ENCODE measurements at regions not wholly inside any gene's neighbourhood (a gene's known extent, or its start where the extent isn't known, plus 50 kb on each side); places are given as distances from the start of the nearest gene placed in this dataset.

DNA sequence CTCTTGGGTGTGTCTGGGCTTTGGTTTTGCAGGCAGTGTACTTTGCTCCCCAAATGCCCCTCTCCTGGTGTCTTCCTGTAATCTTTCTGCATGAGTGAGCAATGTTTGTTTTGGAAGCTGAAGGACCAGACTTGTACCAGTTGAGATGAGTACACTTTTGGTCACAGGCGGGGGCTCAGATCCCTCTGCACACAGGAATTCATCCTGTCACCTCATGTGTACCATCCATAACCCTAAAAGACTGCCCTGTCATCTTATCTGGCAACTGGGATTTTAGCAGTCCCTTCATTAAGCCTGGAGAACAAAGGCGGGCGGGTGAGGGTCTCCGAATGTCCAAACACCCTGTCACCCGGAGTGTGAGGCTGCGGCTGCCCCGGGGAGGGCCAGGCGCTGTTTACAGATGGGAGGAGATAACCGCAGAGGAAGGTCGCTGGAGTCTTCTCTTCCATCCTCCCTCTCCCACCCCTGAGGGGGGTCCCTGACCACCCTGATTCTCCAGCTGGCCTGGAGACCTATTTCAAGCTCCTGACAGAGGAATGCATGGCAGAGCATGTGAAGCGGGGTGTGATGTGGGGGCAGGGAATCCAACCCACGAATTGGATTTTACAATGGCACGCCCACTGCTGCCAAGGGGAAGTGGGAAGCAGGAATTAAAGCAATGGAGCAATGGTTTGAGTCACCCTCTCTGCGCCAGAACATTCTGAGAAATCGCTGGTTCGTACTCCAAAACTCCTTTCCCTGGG is 158.2 kb upstream of the MYCN start:
- no peak for DNase-seq

DNA sequence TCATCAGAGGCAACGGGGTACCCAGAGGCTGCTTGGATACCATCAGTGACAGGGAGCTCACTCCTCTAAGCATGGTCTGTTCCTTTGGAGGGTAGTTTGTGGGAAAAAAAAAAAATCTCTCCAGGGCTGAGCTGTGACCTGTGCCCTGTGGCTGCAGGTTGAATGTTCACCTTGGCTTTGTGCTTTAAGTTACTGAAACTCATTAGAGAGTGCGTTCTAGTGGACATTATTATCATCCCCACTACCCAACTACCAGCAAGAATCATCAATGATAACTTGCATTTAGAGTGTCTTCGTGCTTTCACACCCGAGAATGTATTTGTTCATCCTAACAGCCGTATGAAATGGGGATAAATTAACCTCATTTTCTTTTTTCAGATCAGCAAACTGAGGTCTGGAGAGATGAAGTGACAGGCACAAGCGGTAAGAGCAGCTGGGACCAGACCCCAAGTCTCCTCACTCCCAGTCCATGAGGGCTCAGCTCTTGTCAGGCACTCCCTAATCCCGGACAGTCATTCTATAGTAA is 157.5 kb upstream of the MYCN start:
- no peak for DNase-seq

DNA sequence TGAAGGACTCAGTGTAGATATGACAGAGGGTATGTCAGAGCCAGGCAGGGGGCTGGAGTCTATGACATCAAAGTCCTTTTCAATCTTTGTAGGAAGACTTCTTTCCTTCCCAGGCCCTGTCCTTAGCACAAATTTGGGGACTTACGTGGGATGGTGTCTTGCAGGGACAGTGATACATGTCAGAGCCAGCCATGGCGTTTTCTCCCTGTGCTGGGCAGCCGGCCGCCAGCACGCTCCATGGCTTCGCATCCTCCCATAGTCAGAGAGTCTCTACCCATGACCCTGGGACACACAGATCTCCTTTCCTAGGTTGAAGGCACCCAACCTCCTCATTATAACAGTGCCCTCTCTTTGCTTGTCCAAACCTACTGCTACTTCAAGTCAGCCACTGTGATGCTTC is 156.9 kb upstream of the MYCN start:
- DNase-seq = no peak

DNA sequence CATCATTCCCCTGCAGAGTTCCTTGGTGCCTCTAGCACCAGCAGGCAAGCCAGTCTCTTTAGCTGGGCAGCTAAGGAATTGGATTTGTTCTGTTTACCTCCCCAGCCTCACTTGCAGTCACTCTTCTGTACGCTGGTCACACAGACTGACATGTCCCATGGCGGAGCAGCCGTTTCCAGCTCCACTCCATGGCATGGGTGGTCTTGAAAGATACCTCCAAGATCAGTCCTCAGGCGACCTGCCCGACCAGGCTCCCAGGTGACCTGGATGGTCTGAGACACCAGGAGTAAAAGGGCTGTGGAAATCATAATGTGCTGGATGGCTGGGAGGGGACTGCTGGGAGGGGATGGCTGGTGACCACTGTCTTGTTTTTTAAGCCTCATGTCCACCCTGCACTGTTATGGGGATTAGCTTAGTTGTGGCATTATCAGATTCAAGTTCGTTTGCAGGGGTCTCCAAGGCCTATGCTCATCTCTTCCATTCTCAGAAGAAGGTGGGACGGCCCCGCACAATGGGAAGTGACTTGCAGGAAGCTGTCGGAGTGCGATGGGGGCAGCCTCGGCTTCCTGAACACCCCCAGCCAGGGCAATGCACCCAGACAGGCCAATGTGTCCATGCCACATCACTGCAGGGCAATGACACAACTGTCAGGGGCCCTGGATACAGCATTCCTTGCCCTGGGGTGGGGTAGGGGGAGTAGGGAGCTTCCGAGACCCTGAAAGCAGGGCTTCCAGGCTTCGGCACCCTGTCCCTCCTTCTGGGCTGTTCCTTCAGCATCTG is 156.1 kb upstream of the MYCN start:
- DNase-seq = no peak

DNA sequence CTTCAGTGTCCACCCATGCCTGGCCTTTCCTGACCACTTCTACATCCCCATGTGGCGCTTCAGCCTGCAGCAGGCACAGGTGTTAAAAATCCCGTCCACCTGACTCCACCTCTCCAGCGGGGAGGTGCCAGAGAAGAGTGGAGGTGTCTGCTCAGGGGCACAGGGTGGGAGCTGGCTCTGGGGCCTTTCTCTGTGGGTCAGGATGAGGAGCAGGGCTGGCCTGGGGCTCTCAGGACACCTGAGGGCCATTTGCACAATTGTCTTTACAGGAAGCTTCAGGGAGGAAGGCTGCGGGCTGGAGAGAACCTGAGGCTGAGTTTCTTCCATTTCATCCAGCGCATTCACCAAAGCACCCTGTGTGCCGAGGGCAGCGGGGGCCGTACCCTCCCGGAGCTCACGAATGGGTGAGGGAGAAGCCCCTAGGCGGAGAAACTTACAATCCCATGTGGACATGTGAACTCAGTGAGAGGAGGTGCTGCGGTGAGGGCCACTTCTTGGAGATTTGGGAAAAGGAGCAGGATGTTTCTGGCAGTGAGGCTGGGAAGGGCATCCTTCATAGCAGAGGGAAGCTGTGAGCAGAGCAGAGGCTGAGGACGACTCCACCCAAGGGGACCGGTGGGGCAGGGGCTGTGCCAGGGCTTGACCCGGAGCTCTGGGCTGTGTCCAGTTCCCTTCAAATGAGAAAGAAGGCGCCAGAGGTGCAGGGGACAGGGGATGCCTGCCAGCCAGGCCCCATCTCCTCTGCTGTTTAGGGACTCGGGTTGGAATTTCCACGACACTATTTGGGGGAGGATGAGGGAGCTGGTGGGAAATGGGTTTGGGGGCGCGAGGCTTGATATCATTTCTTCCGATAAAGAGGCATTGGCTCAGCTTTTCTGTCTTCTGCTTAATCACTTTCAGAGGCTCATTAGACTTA is 155.2 kb upstream of the MYCN start:
- no peak for DNase-seq

DNA sequence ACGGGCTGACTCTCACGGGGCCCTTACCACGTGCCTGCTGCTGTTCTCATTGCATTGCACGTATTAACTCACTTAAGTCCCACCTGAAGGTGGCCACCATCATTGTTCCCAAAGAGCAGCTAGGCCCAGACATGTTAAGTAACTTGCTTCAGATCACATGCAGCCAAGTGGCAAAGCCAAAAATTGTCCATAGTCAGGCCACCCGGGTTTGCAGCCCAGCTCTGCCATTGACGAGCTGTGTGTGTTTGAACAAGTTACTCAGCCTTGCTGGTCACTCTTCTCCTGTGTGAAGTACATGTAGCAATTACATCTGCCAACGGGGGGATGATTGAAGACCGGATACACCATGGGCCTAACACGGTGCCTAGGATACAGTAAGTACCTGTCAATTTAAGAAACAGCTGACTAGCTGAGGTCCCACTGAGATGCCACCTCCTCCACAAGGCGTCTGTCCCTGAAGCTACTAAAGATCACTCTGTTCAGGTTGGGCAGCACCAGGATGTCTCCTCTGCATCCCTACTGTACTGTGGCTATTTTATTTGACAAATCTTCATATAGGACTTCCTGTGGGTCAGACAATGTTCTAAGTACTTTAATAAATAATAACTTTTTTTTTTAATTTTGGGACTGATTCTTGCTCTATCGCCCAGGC is 154.2 kb upstream of the MYCN start:
- no peak for DNase-seq

DNA sequence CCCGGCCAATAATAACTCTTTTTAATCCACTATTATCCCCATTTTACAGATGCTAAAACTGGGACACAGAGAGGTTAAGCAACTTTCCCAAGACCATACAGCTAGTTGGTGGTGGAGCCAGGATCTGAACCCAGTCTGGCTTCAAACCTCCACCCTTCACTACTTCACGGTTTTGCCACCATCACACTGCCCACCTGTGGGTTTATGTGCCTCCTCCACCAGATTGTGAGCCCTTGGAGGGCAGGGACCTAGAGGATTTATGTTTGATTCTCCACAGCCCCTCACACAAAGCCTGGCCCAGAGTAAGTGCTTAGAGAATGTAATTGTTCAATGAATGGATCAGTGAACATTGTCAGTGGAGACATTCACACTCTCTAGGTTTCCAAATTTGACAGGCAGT is 153.4 kb upstream of the MYCN start:
- no peak for DNase-seq

DNA sequence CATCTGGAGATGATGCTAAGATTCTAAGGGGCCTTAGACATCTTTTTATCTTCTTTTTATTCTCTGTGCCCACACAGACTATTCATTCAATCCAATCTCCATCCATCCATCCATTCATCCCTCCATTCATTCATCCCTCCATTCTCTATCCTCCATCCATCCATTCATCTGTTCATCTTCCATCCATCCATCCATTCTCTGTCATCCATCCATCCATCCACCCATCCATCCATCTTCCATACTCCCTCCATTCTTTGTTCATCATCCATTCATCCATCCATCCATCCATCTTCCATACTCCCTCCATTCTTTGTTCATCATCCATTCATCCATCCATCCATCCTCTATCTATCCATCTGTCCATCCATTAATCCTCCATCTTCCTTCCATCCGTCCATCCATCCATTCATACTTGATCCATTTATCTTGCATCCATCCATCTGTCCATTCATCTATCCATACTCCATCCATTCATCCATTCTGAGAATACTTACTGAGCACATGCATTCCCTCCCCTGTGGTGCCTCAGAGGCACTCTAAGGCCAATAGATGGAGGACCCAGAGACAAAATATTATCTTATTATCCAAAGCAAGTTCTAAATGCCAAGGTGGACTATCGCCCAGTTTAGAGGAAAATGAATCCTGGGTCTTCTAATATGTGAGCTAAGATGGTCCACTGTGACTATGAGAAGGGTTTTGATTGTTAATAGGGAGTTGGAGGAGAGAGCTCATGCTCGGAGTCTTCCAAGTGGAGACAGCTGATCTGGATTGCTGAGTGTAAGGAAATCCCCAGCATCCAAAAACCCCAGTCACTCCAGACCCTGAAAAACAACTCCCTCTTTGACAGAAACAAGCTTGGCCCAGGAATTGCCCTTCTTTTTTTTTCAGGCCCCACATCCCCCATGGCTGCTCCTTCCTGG is 152.6 kb upstream of the MYCN start:
- DNase-seq = no peak

DNA sequence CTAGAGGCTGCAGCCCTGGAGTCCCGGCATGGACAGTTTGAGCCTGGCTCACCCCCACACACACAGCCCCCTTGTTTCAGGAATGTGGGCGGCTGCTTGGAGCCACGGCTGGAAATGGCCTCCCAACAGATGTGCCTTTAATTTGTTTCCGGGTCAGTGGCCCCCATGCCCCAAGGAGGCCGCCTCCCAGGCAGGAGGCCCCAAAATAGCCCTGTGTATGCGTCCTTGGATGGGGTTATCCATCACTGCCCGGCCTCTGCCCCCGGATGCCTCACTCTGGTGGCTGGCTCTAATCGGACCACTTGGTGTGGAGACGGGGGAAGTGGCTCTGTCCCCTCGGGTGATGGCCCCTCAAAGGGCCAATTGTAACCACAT is 151.9 kb upstream of the MYCN start:
- no peak for DNase-seq

DNA sequence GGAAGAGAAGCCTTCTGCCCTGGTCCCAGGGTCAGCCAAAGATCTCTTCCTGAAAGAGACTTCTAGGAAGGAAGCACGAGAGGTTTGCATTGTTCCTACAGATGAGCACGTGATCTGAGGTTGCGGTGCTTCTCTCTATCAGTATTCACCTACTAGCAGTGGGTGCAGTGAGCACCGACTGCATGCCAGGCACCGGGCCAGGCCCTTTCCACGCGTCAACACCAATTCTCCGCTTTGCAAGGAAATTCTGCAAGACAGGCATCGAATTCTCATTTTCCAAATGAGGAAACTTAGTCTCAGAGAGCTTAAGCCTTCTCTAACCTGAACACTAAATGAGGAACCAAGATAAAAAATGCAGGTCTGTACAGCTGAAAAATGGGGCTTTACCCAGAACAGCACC is 151.5 kb upstream of the MYCN start:
- DNase-seq = no peak

DNA sequence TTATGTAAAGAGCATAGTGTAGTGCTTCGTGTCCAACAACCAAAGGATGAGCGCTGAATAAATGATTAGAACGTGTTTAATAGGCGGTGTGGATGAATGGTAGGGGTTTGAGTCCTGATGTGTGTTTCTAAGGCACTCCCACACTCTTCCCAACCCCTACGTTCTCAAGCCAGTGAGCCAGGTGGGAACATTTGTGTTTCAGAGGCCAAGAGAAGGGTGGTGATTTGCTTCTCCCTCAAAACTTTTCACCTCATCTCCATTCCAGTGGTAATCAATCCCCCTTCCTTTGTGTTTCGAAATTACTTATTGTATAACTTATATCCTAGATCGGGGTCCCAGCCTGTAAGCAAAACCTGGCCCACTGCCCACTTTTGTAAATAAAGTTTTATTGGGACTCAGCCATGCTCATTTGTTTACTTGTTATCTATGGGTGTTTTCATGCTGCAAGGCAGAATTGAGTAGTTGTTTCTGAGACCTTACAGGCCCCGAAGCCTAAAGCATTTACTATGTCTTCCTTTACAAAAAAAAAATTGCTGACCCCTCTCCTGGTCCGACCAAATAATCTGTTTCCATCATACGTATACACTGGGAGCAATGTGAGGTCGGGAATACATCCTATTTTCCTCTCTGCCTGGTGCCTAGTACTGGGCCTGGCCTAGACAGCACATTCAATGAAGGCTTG is 150.8 kb upstream of the MYCN start:
- DNase-seq = no peak

DNA sequence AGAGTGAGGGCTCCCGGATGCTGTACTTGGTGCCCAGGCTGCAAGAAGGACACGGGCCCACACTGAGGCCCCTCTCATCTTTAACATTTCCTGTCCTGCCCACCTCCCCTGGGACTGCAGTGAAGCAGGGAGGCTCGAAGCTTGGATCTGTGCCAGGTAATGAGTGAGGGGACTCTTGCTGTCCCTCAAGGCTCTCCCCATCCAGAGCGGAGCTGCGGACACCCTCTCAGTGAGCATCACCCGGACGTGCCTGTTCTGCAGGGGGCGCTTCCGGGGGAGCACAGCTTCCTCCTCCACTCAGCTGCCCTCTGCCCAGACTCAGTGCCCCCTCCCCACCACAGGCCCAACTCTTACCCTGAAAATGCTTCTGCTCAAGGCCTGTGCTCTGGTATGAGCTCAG is 150.0 kb upstream of the MYCN start:
- no peak for DNase-seq

DNA sequence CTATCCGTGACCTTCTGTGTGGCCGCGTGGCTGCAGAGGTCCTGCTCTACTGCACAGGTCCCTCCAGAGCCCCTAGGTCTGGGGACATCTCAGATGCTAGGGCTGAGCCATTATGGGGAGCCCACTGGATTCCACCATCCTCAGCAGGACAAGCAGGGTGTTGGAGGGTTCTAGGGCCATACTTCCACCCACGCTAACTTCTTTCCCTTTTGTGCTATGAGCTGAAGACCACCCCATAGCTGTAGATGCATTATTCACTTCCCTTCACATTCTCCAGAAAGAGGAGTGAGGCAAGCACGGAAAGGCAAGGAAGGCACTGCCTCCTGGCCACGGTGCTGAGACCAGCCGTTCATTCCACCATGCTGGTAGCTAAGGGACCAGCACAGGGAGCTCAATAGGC is 149.5 kb upstream of the MYCN start:
- DNase-seq = no peak

DNA sequence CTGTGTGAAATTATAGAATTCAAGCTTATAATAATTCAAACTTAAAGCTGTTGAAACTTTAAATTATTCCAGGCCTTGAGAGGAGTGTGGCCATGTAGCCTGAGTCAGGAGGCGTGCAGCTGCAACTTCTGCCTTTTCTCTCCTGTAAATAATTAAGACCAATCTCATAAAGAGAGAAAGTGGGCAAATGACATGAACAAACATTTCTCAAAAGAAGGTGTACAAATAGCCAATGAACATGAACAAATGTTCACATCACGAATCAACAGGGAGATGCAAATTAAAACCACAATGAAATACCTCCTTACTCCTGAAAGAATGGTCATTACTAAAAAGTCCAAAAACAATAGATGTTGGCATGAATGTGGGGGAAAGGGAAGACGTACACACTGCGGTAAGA is 149.1 kb upstream of the MYCN start:
- DNase-seq = no peak

DNA sequence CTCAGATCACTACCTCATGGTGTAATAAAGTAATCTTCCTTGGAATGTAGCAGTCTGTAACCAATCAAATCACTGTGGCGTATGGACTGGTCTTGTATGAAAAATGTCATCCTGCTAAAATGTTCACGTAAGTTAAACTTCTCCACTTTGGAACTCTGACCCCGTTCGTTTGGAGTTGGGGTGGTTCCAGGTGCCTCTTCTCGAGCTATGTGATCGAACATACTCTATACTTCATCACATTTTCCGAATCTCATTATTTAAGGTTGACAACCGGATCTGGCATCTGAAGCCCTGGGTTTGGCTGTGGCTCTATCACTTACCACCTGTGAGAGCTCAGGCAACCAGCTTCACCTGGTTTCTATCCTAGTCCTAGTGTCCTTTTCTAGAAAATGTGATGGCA is 148.0 kb upstream of the MYCN start:
- DNase-seq = no peak

DNA sequence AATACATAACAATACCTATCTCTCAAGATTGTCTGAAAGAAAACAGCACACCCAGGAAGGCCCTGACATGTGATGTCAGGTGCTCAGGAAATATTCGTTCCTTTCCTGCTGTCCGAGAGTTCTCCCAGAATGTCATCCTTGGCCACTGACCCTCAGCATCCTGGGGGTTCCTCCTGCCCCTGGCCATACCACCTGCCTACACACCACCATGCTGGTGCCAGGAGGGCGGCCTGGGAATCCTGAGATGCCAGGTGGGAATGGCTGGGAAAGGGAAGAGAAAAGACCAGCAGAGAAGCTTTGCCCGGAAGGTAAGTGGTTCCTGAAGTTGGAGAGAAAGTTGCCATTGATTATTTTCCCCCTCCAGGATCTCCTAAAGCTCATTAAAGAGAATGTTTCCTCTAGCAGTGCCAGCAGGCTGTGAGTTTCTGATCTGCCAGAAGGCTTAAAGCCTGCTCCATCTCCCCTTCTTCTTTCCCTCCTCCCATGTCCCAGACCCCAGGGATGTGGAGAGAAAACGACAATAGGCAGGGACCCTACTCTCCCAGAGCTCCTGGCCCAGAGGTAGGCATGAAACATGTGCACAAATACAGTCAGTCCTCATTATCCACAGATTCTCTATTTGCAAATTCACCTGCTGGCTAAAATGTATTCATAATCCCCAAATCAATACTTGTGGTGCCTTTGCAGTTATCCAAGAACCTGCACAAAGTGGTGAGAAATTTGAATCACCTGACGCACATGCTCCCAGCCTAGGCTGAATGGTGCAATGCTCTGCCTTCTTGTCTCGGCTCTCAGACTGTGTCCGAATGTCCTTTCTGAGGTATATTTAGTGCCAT is 147.1 kb upstream of the MYCN start:
- DNase-seq = no peak

DNA sequence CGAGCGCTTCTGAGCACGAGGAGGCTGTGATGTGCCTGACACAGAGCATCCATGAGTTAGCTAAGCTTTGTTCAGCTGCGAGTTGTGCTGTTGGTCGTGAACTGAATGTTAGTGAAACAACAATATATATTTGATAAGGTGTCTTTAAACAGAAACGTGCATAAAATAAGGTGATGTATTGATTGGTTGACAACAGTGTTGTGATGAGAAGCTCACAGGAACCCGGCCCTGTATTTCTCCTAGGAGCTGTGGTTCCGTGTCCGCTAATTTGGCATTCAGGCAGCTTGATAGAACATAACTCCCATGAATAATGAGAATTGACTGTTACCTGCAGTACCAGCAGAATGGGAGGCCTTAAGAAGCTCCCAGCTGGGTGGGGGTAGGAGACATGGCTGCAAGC is 146.4 kb upstream of the MYCN start:
- DNase-seq = no peak

DNA sequence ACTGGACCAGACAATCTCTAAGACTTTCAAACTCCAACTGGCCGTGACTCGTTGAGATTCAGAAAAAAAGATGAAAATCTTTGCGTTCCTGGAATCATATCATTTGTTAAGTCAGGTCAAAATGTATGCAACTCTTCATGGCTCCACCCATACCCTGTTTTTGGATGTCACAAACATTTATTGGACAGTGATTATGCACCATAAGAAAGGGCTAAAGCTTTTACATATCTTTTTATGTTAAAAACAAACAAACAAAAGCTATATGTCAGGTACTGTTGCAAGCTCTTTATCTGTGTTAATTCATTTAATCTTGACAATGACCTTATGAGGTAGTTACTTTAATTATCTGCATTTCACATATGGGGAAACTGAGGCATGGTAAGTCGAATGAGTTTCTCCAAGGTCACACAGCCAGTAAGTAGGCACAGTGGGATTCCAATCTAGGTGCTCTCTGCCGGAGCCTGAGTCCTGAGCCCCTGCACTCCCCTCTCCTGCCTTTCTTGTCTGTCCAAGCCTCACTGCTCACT is 145.7 kb upstream of the MYCN start:
- no peak for DNase-seq

DNA sequence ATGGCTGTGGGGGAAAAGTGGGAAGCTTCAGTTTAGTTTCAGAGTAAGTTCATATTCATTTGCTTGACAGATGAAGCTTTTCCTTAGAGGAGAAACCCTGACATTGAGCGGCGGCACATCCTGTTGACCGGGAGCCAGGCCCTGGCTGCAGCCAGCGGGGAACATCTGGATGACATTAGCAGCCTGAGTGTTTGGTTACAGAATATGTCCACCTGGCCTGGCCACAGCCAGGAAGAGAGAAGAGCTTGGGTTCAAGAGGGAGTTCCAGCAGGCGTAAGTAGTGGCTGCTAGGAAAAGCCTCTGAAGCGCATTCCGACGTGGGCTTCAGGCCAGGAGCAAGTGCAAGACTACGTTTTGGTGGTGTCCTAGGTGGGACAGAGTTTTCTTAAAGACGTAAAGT is 144.9 kb upstream of the MYCN start:
- no peak for DNase-seq
